Gastroesophageal sphincter (tissue), 4 donors: ENCODE measurements at regions not wholly inside any gene's neighbourhood (a gene's known extent, or its start where the extent isn't known, plus 50 kb on each side); places are given as distances from the start of the nearest gene placed in this dataset.

Experiments
- ATAC-seq: fragments of 150-250 bp; one replicate; pipeline ENCODE4 v1.9.1; 2016; ENCODE audit warnings: mild to moderate bottlenecking, moderate library complexity
- H3K27ac ChIP-seq, 4 donors: fragments of 200-600 bp; sonication (generic) in 3 of 4; 1 replicate in 3 of 4; 2 replicates in 1 of 4; pipeline ENCODE4 v1.5.1; 2016 to 2019
- H3K27me3 ChIP-seq: fragments of 200-600 bp; sonication (generic); one replicate; pipeline ENCODE4 v1.5.1; 2019
- H3K36me3 ChIP-seq, 2 donors: fragments of 200-600 bp; sonication (generic); one replicate each; pipeline ENCODE4 v1.5.1; 2019; ENCODE audit warnings: control low read depth in 1 of 2
- H3K4me1 ChIP-seq, 3 donors: fragments of 200-600 bp; sonication (generic); 1 replicate in 2 of 3; 2 replicates in 1 of 3; pipeline ENCODE4 v1.5.1; 2016 to 2019; ENCODE audit warnings: control low read depth in 2 of 3
- H3K4me3 ChIP-seq, 2 donors: fragments of 200-600 bp; sonication (generic); one replicate each; pipeline ENCODE4 v1.5.1; 2019; ENCODE audit warnings: mild to moderate bottlenecking in 1 of 2, moderate library complexity in 1 of 2
- H3K9me3 ChIP-seq, 3 donors: fragments of 200-600 bp; sonication (generic); one replicate each; pipeline ENCODE4 v1.5.1; 2017 to 2019; ENCODE audit warnings: control low read depth in 2 of 3
- EP300 ChIP-seq: sonication (generic); formaldehyde crosslinking; IDR thresholded peaks from one replicate; pipeline ENCODE4 v1.6.1; 2017; ENCODE audit warnings: antibody characterized with exemption, mild to moderate bottlenecking
- POLR2A ChIP-seq, 2 donors: fragments of 450-650 bp; IDR thresholded peaks; one replicate each; pipeline ENCODE4 v1.6.1; 2017; ENCODE audit warnings: antibody characterized with exemption in 2 of 2, mild to moderate bottlenecking in 2 of 2, moderate library complexity in 1 of 2
- POLR2AphosphoS5 ChIP-seq: sonication (generic); formaldehyde crosslinking; IDR thresholded peaks from one replicate; pipeline ENCODE4 v1.6.1; 2017; ENCODE audit warnings: antibody characterized with exemption
- WGBS, 2 donors: methylation state at CpG; one replicate each; pipeline ENCODE4 v1.1.5; 2018; ENCODE audit warnings: low coverage in 1 of 2; 5-methylcytosine and 5-hydroxymethylcytosine counted together
- TF ChIP-seq, protein P1 (sequence below), 4 experiments: fragments of 200-600 bp in 2 of 4; fragments of 450-650 bp in 2 of 4; sonication (generic) in 1 of 4; IDR thresholded peaks; one replicate each; pipeline ENCODE4 v1.5.1; 2017 to 2019; ENCODE audit warnings: antibody characterized with exemption in 4 of 4, mild to moderate bottlenecking in 2 of 4, moderate library complexity in 2 of 4

DNA sequence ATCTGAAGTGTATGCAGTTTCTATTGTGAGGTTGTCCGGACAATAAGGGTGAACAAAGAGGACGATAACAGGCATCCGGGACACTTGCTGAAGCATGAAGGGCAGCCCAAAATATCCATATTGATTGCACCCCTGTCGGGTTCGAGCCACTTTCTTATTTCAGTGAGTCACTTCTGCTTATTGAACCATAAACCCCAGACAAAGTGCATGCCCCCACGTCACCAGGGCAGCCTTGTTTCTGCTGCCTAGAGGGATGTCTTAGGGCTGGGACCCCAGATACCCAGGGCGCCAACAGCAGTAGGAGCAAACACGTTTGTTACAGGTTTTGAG, 175.3 kb upstream of the LYZL1 start:
- no peak overlapping the region for H3K27ac ChIP-seq
- no peaks in the 10 kb centered on the region for H3K36me3 ChIP-seq
- H3K9me3 ChIP-seq = peaks cover 0 to 30% (median 0%) of the 10 kb centered on the region in 3 donors
- WGBS, 2 donors = 60 to 71% methylated on average over 6 to 7 of the region's 8 CpGs
- no peaks in the 10 kb centered on the region for H3K4me1 ChIP-seq
- no peak for ATAC-seq
- no peak overlapping the region for H3K4me3 ChIP-seq
- H3K27me3 ChIP-seq = peaks cover 16% of the 10 kb centered on the region
- TF ChIP-seq POLR2AphosphoS5 (no peak), EP300 (no peak)
- TF ChIP-seq, protein P1, sequence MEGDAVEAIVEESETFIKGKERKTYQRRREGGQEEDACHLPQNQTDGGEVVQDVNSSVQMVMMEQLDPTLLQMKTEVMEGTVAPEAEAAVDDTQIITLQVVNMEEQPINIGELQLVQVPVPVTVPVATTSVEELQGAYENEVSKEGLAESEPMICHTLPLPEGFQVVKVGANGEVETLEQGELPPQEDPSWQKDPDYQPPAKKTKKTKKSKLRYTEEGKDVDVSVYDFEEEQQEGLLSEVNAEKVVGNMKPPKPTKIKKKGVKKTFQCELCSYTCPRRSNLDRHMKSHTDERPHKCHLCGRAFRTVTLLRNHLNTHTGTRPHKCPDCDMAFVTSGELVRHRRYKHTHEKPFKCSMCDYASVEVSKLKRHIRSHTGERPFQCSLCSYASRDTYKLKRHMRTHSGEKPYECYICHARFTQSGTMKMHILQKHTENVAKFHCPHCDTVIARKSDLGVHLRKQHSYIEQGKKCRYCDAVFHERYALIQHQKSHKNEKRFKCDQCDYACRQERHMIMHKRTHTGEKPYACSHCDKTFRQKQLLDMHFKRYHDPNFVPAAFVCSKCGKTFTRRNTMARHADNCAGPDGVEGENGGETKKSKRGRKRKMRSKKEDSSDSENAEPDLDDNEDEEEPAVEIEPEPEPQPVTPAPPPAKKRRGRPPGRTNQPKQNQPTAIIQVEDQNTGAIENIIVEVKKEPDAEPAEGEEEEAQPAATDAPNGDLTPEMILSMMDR (IDR thresholded peaks at IDR 0.05) = no peak

DNA sequence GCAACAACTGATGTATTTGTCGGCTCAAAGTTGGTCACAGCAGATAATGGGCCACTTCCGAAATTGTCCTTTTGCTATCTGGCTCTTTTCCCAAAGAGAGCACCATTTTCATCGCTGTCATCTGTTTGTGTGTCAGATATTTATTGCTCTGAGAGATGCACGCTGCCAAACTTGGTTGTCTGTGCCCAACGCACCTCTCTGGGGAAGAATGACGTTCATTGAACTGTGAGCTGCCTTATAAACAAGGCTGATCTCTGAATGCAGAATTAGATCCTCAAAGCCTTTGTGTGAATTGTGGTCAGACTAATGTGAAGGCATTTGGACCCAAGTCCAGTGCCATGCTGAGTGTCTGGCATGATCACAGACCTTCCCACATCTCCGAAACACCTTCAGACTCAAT, 174.7 kb upstream of the LYZL1 start:
- ATAC-seq = no peak
- WGBS, 2 donors = 80 to 86% methylated on average over 3 to 5 of the region's 7 CpGs
- peaks cover 0 to 36% (median 0%) of the 10 kb centered on the region in 3 donors for H3K9me3 ChIP-seq
- peaks cover 16% of the 10 kb centered on the region for H3K27me3 ChIP-seq
- H3K27ac ChIP-seq = no peak overlapping the region
- no peaks in the 10 kb centered on the region for H3K36me3 ChIP-seq
- no peak for TF ChIP-seq POLR2A (IDR thresholded peaks at IDR 0.05)
- TF ChIP-seq, protein P1 (IDR thresholded peaks at IDR 0.05) = no peak
- no peak for TF ChIP-seq POLR2AphosphoS5
- no peak for TF ChIP-seq EP300
- H3K4me3 ChIP-seq = no peak overlapping the region
- no peaks in the 10 kb centered on the region for H3K4me1 ChIP-seq

DNA sequence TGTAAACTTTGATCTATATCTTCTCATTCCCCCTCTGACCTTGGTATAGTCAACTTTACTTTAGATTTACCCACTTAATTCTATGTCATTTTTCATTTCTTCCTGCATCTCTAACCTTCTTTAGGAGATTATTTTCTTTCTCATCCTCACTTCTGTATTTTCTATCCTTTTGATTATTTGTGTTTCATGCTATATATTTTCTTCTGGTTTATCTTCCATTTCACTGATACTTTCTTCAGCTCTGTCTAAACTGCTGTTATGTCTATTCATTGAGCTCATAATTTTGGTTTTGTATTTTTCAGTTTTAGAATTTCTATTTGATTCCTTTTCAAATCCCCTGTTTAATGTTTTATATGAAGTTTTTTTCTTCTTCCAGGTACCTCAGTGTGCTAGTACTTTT, 171.1 kb upstream of the LYZL1 start:
- H3K27me3 ChIP-seq = peaks cover 16% of the 10 kb centered on the region
- ATAC-seq = no peak
- H3K9me3 ChIP-seq = peaks cover 0 to 42% (median 0%) of the 10 kb centered on the region in 3 donors
- H3K4me3 ChIP-seq = no peak overlapping the region
- TF ChIP-seq EP300 (no peak), POLR2AphosphoS5 (no peak), POLR2A (IDR thresholded peaks at IDR 0.05) (no peak)
- TF ChIP-seq, protein P1 (IDR thresholded peaks at IDR 0.05) = no peak
- H3K4me1 ChIP-seq = no peaks in the 10 kb centered on the region
- no peaks in the 10 kb centered on the region for H3K36me3 ChIP-seq
- no peak overlapping the region for H3K27ac ChIP-seq

DNA sequence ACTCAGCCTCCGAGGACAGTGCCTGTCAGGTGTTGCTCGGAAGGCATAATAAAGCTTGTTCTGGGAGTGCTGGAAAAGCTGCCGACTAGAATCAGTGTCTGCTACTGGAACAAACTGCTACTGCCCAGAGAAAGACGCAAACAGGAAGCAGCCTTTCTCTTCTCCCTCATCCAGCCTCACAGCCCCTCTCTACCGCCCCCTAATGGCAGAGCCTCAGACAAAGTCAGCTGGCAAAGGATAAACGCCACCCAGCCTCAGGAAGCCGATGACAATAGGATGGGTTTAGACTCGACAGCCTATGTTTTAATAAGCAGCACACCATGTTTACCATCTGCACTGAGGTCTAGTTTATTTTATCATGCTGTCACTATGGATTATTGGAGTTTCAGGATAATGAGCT, 169.5 kb upstream of the LYZL1 start:
- Histone ChIP-seq H3K4me3 (no peak overlapping the region), H3K9me3 (peaks cover 0 to 55% (median 0%) of the 10 kb centered on the region in 3 donors), H3K4me1 (no peaks in the 10 kb centered on the region), H3K27me3 (peaks cover 14% of the 10 kb centered on the region), H3K36me3 (no peaks in the 10 kb centered on the region), H3K27ac (no peak overlapping the region)
- TF ChIP-seq POLR2A (IDR thresholded peaks at IDR 0.05) (no peak), EP300 (no peak), POLR2AphosphoS5 (no peak)
- TF ChIP-seq, protein P1 (IDR thresholded peaks at IDR 0.05) = no peak
- ATAC-seq = no peak
- 51 to 58% methylated on average over 8 of the region's 8 CpGs for WGBS, 2 donors

DNA sequence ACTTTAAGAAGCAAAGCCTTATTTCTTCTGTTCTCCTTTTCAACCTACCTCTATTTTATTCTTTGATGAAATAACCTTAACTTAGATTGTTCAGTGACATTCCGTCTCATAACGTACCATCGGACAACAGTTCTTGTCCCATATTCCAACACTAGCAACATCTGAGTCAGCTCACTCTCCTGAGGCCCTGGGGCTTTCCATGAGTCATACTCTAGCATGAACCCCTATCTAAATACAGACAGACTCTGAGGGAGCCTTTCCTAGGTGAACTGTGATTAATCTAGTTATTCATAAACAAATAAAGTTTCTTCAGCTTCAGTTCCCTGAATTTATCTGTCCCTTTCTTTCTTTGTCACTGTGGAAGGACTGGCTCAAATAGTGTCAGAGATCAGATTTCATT, 168.7 kb upstream of the LYZL1 start:
- Histone ChIP-seq H3K27ac (no peak overlapping the region), H3K4me3 (no peak overlapping the region), H3K27me3 (peaks cover 18% of the 10 kb centered on the region), H3K36me3 (no peaks in the 10 kb centered on the region), H3K4me1 (no peaks in the 10 kb centered on the region), H3K9me3 (peaks cover 0 to 55% (median 0%) of the 10 kb centered on the region in 3 donors)
- TF ChIP-seq POLR2A (IDR thresholded peaks at IDR 0.05) (no peak), EP300 (no peak), POLR2AphosphoS5 (no peak)
- TF ChIP-seq, protein P1 (IDR thresholded peaks at IDR 0.05) = no peak
- 39 to 44% methylated on average over 3 of the region's 3 CpGs for WGBS, 2 donors
- no peak for ATAC-seq
